HUDEP-2 (cell line): ENCODE measurements at regions not wholly inside any gene's neighbourhood (a gene's known extent, or its start where the extent isn't known, plus 50 kb on each side); places are given as distances from the start of the nearest gene placed in this dataset.
A peak's percentile ranks its signal among the peaks of the same experiment; 100 is the strongest.
"Not testable (repeated sequence)": the region's sequence is repeated elsewhere in the genome, so short reads cannot be mapped to it uniquely, and the experiment has no call there.

Experiments
- DNase-seq, 76 experiments: peaks; one replicate each; lab custom pipeline; 2025; ENCODE audit not compliant: unreplicated experiment in 76 of 76; lab: John Stamatoyannopoulos, UW

DNA sequence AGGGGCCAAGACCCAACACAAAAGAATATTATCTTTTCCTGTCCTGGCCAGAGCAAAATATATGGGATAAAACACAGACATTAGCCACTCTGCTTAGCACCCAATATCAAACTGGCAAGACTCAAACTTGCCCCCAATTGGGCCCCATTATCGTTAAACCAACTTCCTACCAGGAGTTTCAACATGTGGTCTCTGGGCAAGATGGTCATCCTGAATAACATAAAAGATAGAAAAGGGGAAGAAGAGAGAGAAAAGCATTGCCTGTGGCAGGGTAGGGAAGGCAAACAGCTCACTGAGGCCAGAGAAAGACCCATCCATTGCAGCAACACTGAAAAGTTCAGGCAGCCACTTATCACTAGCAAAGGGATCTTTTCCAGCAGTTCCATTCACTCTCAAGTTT lies 502.1 kb downstream of the KIF2B start:
- no peak for DNase-seq

DNA sequence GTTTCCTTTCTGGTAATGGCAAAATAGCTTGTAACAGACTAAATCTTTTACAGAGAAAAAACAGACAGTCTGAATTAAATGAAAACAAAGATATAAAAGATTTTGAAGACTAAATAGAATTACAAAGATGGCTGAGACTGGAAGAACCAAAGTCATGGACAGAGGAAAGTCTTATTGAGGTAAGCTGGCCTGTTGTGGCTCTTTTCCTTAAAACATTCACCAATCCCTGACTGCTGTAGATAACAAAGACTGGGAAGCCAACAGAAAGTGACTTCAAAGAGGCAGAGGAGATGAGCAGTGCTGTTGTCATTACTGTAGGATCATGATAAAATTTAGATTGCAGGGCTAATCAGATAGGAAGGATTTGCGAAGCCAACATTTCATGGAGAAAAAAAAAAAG lies 517.0 kb downstream of the KIF2B start:
- no peak for DNase-seq

GRCh38 chr17:54347495-54347894 lies 524.8 kb downstream of the KIF2B start:
- no peak for DNase-seq

- no peak for DNase-seq
Measured at GRCh38 chr17:54348234-54348633, 525.5 kb downstream of the KIF2B start.

- no peak for DNase-seq
Measured at GRCh38 chr17:54353789-54354525, 531.2 kb downstream of the KIF2B start.

DNA sequence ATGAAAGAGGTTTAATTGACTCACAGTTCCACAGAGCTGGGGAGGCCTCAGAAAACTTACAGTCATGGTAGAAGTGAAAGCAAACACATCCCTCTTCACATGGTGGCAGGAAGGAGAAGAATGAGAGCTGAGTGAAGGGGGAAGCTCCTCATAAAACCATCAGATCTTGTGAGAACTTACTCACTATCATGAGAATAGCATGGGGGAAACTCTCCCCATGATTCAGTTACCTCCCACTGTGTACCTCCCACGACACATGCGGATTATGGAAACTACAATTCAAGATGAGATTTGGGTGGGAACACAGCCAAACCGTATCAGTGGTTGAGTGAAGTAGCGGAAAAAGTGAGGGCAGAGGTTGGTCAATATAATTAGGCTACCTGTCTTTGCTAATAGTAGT lies 538.3 kb downstream of the KIF2B start:
- peak in 2 of 76 experiments; percentile 1 to 18 for DNase-seq

GRCh38 chr17:54368906-54369305 lies 531.7 kb upstream of the TOM1L1 start:
- DNase-seq, result no peak

GRCh38 chr17:54372069-54372749 lies 528.4 kb upstream of the TOM1L1 start:
- DNase-seq, result no peak

- no peak for DNase-seq
Measured at GRCh38 chr17:54373970-54374369, 526.7 kb upstream of the TOM1L1 start.

DNA sequence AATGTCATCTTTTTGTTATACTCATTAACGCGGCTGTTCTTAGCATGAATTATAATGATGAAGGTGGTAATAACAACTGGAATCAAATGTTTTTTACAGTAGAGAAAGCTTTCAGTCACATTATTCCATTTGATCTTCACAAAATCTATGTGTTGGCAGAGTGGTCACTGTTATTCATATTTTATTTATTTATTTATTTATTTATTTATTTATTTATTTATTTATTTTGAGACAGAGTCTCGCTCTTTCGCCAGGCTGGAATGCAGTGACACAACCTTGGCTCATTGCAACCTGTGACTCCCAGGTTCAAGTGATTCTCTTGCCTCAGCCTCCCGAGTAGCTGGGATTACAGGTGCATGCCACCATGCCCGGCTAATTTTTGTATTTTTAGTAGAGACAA lies 524.2 kb upstream of the TOM1L1 start:
- DNase-seq, result not testable (repeated sequence)

DNA sequence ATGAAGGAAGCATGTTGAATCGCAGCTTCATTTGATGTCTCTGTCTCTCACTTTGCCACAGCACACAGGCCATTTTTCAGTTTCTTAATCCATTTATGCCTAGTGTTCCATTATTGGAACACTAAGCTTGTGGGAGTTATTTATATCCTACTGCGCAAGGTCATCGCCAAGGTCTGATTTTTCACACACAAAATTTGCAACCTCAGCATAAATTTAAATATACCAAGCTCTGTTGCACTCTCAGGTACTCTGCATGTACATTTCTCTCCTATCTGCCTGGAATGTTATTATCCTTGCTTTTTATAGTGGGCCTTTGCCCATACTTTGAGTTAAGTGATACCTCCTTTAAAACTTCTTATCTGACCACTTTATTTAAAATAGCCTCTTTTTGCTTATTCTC lies 519.2 kb upstream of the TOM1L1 start:
- DNase-seq, result no peak

DNA sequence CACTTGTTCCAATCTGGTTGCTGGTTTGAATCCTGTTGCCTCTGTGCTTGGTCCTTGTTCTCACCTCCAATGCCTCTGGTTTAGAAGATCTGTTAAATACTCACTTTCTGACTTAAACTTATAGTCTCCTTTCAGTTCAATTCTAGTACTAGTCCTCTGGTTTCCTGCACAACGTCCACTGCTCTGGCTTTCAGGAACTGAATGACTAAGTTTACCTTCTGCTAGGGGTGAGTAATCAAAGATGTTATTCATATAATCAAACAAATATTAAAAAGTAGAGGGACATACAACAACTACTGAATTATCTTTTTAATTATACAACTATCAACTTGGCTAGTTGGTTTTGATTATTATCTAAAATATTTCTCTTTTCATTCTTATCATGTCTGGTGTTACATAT lies 496.4 kb upstream of the TOM1L1 start:
- DNase-seq, result no peak

DNA sequence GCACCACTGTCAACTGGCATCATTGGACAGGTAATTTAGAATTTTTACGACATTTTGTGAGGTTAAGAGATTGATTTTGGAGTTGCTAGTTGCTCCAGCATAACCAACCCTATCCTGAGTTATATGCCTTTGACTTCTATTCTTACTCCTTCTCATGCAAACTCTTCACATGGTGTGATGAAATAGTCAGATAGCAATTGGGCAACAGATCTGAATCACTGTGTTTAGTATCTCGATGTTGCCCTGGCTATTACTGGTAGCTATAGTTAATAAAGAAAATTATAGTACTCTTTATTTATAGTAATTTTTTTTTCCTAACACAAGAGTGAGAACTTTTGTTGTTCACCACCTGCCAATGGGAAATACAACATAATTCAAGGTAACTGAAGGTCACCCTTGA lies 494.8 kb upstream of the TOM1L1 start:
- DNase-seq, result no peak

GRCh38 chr17:54408731-54409130 lies 491.9 kb upstream of the TOM1L1 start:
- no peak for DNase-seq

- no peak for DNase-seq
Measured at GRCh38 chr17:54418467-54418866, 482.2 kb upstream of the TOM1L1 start.

GRCh38 chr17:54425671-54426070 lies 475.0 kb upstream of the TOM1L1 start:
- DNase-seq, result no peak

- peak in 8 of 76 experiments; percentile 0 to 17 (median 4) for DNase-seq
Measured at GRCh38 chr17:54426296-54426886, 474.3 kb upstream of the TOM1L1 start.

DNA sequence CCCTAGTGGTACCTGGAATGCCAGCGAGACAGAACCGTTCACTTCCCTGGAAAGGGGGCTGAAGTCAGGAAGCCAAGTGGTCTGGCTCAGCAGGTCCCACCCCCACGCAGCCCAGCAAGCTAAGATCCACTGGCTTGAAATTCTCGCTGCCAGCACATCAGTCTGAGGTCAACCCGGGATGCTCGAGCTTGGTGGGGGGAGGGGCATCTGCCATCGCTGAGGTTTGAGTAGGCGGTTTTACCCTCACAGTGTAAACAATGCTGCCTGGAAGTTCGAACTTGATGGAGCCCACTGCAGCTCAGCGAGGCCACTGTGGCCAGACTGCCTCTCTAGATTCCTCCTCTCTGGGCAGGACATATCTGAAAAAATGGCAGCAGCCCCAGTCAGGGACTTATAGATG lies 464.7 kb upstream of the TOM1L1 start:
- DNase-seq, result no peak

- DNase-seq, result no peak
Measured at GRCh38 chr17:54439816-54440215, 460.8 kb upstream of the TOM1L1 start.

- DNase-seq, result no peak
Measured at GRCh38 chr17:54451051-54451450, 449.6 kb upstream of the TOM1L1 start.

- DNase-seq, result no peak
Measured at GRCh38 chr17:54452666-54453348, 447.8 kb upstream of the TOM1L1 start.
